GM11168 (cell line): ENCODE measurements at regions not wholly inside any gene's neighbourhood (a gene's known extent, or its start where the extent isn't known, plus 50 kb on each side); places are given as distances from the start of the nearest gene placed in this dataset.

Experiments used
- in situ Hi-C: fragments of 300-500 bp; cut with MboI; formaldehyde crosslinking; loops from one replicate; pipeline ENCODE4 v1.12.0; 2022; ENCODE audit warnings: low sequenced_read_pairs; ENCODE audit not compliant: unreplicated experiment

DNA sequence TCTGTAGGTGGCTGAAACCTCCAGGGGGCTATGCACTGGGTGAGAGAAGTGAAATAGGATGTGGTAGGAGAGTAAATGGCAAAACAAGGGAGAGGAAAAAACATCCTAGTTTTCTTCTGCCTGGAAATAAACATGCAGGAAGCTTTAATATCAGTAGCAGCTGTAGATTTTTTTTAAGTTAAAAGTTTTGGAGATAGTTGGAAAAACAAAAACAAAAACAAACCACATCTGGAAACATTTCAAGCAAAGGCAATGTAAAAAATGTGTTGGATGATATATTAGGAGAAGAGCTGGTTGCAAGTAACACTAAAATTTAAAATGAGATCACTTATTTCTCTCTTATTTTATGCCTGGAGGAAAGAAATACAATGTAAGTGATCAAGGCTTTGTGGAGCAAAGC is 388.0 kb downstream of the SPRY1 start:
- in situ Hi-C loops, result no loop called here

DNA sequence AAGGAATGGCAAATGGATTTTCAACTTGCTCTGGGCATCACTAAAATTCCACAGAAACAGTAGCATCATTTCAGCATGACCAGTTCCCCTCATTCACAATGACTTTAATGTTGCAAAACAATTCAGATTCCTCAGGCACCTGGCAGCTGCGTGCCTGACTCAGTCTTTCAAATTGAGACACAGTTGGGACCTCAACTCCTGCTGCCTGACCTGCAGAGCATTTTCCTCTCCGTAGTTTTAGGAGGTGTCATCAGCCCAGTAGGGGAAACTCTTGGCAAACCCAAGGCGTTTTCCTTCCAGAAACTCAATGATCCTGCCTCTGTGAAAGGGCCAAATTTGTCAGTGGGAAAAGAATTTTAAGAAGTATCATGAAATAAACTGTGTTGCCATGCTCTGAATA is 388.9 kb downstream of the SPRY1 start:
- in situ Hi-C loops, result no loop called here

DNA sequence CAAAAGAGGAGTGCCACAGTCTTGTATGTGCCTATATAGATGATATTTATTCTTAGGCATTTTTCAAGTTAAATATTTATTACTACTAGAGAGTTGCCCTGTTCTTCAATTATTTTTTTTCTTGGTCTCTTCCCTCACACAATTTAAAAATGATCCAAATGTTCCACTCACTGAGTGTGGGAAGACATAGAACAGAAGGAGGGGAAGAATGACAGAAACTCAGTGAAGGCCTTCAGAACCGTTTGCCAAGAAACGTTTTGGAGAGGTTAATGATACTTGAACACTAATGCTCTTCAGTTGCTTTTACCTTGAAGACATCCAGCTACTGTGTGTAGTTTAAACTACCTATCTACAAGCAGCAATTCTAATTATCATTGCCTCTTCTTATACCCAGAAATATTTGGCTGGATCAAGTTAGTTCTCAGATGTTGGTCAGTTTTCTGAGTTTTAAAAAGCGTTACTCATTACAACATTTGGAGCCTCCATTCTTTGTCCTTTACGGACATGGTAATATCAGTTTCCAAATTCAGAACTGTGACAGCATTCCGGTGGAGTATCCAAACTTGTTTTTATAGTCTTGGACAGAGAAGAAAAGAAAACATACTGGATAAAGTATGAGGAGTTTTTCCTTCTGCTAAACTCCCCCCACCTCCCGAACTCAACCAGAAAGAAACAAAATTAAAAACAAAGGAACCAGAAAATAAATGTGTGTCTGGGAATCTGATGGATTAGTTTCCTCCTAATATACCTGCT is 389.7 kb downstream of the SPRY1 start:
- in situ Hi-C loops, result no loop called here

DNA sequence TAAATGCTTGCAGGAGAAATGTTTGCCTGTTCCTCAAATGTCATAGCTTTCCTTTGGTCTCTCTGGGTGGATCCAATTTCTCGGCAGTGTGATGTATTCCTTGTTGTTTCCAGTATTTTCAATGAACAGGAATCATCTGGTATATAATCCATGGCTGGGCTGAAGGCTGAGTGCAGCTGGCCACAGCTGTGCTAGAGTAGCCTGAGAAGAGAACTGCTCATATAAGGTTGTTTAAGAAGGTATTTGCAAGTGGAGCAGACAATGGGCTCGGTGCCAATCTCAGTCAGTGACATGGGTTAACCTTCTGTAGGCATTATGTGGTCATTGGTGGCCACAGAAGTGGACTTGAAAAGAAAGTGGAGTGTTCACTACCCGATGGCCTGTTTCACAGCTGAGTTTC is 390.3 kb downstream of the SPRY1 start:
- in situ Hi-C loops, result no loop called here

DNA sequence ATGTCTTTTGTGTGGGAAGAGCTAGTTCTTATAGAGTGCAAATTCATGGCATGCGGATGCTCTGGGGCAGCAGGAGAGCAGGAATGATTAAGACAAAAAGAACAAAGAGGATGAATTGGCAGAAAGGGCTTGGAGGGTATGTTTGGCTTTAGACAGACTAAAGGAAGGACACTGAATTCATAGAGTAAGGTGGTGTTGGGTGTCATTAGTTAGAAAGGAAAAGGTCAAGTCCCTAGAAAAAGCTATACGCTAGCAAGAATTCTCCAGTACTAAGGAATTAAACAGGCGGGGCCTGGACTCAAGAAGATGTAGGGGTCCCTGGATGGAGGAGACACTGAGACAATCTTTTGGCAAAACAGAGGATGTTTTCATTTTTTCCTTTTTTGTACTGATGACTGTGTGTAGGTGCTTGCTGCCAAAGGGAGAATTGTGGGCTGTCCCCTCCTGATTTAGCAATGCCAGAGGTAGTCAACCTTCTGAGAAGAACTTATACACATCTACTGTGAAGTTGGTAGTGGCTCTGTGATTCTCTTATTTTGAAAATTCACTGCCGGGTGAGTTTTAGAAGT is 391.0 kb downstream of the SPRY1 start:
- in situ Hi-C loops, result no loop called here

GRCh38 chr4:123788577-123788976 is 392.0 kb downstream of the SPRY1 start:
- in situ Hi-C loops, result no loop called here

GRCh38 chr4:123790681-123791080 is 394.1 kb downstream of the SPRY1 start:
- in situ Hi-C loops, result no loop called here

DNA sequence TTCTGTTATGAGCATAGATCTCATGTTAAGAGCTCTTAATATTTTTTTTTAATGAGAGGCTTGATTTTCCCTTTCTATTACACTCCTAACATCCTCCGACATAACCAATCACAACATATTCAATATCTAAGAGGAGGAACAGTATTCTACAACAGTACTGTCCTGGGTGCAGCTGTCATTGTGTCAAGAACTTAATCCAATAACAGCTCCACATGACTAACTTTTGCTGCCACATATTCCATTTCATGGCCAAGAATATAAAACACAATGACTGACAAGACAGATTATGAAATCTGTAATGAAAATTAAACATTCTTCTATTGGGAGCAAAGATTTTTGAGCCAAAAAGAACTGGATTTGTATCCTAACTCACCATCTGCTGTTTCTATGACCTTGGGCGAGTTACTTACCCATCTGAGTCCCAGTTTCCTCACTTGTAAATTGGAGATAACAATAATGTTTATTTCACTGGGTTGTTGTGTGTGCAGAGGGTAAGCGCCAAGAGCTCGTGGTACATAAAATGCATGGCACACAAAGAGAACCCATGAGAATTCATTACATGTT is 405.6 kb downstream of the SPRY1 start:
- in situ Hi-C loops, result no loop called here

GRCh38 chr4:123802933-123803332 is 406.3 kb downstream of the SPRY1 start:
- in situ Hi-C loops, result no loop called here

- in situ Hi-C loops, result no loop called here
Measured at GRCh38 chr4:123804196-123804721, 407.7 kb downstream of the SPRY1 start.

DNA sequence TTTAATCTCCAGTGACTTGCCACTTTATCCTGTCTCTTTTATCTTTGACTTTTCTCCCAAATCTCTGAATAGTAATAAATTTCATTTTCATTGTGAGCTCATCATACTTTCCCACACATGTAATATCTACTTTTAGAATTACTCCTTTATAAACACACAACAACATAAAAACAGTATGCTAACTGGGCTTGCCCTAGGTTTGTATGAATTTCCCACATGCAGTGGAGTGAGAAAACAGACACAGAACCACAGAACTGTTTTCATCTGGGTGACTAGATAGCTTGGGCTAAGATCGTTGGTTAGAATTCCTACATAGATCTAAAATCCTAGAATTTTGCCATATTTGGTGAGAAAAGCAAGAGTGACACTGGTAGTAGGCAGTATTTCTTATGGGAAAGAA is 409.5 kb downstream of the SPRY1 start:
- in situ Hi-C loops, result no loop called here

- in situ Hi-C loops, result no loop called here
Measured at GRCh38 chr4:123807187-123807586, 410.6 kb downstream of the SPRY1 start.

- in situ Hi-C loops, result no loop called here
Measured at GRCh38 chr4:123807866-123808265, 411.3 kb downstream of the SPRY1 start.

DNA sequence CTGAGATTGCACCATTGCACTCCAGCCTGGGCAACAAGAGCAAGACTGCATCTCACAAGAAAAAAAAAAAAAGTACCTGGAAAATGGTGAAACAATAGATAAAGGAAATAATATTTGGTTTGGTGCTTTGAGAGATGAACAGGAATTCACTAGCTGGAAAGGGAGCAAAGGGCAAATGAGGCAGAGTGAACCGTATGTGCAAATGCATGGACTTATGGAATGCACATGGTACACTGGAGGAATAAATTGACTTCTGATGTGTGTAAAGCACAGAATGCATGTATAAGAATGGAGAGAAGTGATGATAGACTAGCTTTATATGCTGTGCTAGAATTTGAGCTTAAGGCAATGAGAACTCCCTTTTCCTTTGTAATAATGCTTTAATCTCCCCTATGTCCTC is 413.3 kb downstream of the SPRY1 start:
- in situ Hi-C loops, result no loop called here

DNA sequence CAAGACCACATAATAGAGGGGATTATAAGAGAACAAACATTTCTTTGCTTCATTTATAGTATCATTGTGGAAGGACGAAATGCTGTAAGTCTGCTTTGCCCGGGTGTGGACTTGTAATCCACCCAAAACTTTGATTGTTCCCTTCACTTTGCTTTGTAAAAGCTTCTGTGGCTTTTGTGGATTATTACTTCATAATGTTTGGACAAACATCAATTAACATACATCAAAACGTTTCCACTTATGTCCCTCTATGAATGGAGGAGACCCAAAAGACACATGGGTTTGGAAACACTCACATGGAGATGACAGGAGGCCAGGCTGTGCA is 415.4 kb downstream of the SPRY1 start:
- in situ Hi-C loops, result no loop called here

GRCh38 chr4:123813901-123814300 is 417.3 kb downstream of the SPRY1 start:
- in situ Hi-C loops, result no loop called here

DNA sequence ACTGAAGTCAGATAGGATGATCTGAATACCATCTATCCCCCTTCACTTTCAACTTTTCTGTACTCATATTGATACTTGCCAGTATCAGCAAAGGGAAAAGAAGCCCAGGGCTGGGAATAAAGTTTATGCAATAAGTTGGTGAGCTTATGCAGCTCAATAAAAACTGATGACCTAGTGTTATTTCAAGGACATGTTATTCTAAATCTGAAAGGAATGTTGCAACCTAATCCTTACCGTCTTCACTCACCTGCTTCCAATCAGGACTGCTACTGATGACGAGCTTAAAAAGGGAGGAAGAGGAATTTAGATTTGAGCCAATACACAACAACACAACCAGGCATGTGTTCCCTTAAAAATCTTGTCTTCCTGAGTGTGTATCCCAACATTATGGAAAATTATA is 419.9 kb downstream of the SPRY1 start:
- in situ Hi-C loops, result no loop called here

GRCh38 chr4:123817025-123817688 is 420.6 kb downstream of the SPRY1 start:
- in situ Hi-C loops, result no loop called here

DNA sequence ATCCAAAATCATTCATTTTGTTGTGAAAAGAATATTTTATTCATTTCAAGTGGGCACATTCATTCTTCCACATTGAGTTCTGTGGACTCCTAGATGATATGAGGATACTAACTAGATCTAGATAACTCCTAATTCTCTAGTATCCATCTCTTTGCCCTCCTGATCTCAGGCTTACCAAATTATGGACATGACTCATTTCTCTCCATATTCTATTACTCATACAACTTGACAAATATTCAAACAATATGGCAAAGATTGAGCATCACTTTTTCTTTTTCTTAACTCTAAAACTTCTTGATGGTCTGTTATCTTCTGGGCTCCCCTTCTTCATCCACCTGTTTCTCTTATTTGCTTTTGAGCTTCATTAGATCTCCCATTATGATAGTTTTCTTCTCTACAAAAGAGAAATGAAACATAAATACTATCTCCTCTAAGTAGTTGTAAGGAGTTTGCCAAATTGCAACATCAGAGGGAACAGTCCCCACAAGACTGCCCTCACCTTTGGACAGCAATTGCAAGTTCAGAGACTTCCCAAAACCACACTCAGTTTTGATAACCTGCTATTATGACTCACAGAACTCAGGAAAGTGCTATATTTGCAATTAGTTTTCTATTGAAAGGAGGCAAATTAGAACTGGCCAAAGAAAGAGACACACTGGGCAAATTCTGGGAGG is 422.9 kb downstream of the SPRY1 start:
- in situ Hi-C loops, result no loop called here

DNA sequence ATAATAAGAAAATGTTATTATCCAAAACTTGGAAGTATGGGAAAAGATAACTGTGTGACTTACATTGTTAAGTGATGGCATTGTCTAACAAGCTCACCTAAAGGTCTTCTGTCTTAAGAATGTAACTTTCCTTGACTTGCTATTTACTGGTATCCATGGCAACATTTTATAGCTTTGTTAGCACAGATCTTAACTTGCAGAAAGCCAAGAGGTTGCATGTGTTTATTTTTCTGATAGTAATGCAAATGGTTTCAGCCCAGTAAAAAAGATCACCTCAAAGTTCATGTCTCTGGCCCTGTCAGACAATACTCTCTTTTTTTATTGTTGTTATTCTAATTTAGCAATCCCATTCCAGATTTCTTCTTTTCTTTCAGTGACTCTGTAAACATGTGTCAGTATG is 425.3 kb downstream of the SPRY1 start:
- in situ Hi-C loops, result no loop called here

- in situ Hi-C loops, result no loop called here
Measured at GRCh38 chr4:123822353-123822752, 425.8 kb downstream of the SPRY1 start.
